Heart left ventricle (tissue), 16 donors: ENCODE measurements at regions not wholly inside any gene's neighbourhood (a gene's known extent, or its start where the extent isn't known, plus 50 kb on each side); places are given as distances from the start of the nearest gene placed in this dataset.

Source experiments
- ATAC-seq, 4 donors: fragments of 200-7000 bp; cut with Tn5 transposase; one replicate each; pipeline ENCODE4 v1.9.1; 2020 to 2022; ENCODE audit warnings: moderate library complexity in 4 of 4, mild to moderate bottlenecking in 3 of 4, moderate number of reproducible peaks in 1 of 4
- DNase-seq, 5 donors: peaks; one replicate each; pipeline ENCODE4 v3.0.0-alpha.2; 2020
- H3K27ac ChIP-seq, 12 donors: fragments of 200-600 bp; sonication (generic) in 4 of 12; one replicate each; pipeline versions ENCODE4 v1.5.0 to v1.8.0; 2016 to 2022; ENCODE audit warnings: mild to moderate bottlenecking in 2 of 12
- H3K27me3 ChIP-seq, 9 donors: fragments of 200-600 bp; sonication (generic) in 2 of 9; one replicate each; pipeline versions ENCODE4 v1.5.1 to v1.8.0; 2016 to 2022; ENCODE audit warnings: mild to moderate bottlenecking in 3 of 9
- H3K36me3 ChIP-seq, 9 donors: fragments of 200-600 bp; sonication (generic) in 2 of 9; one replicate each; pipeline versions ENCODE4 v1.5.0 to v1.8.0; 2018 to 2022; ENCODE audit warnings: mild to moderate bottlenecking in 2 of 9
- H3K4me1 ChIP-seq, 12 donors: fragments of 200-600 bp; sonication (generic) in 4 of 12; one replicate each; pipeline versions ENCODE4 v1.5.0 to v1.8.0; 2016 to 2022; ENCODE audit warnings: mild to moderate bottlenecking in 3 of 12
- H3K4me3 ChIP-seq, 12 donors: fragments of 200-600 bp; sonication (generic) in 4 of 12; one replicate each; pipeline versions ENCODE4 v1.5.0 to v1.8.0; 2017 to 2022; ENCODE audit warnings: mild to moderate bottlenecking in 9 of 12, moderate library complexity in 4 of 12
- H3K9me3 ChIP-seq, 12 donors: fragments of 200-600 bp; sonication (generic) in 4 of 12; one replicate each; pipeline versions ENCODE4 v1.5.0 to v1.8.0; 2016 to 2022; ENCODE audit warnings: mild to moderate bottlenecking in 1 of 12
- CTCF ChIP-seq, 12 donors: fragments of 200-600 bp; sonication (generic) in 4 of 12; IDR thresholded peaks; one replicate each; pipeline versions ENCODE4 v1.5.0 to v1.8.0; 2018 to 2022; ENCODE audit warnings: antibody characterized with exemption in 12 of 12, mild to moderate bottlenecking in 5 of 12
- POLR2A ChIP-seq, 2 donors: fragments of 450-650 bp; IDR thresholded peaks; one replicate each; pipeline ENCODE4 v1.6.1; 2017; ENCODE audit warnings: antibody characterized with exemption in 2 of 2, mild to moderate bottlenecking in 2 of 2, moderate library complexity in 2 of 2
- WGBS, 4 donors: extraction: QIAGEN DNeasy Blood & Tissue Kit in 2 of 4; methylation state at CpG; one replicate each; pipeline versions ENCODE4 v1.1.5 to v1.1.7; 2013 to 2018; 5-methylcytosine and 5-hydroxymethylcytosine counted together
- intact Hi-C, 10 donors: fragments of 100-400 bp; cut with DNase I; formaldehyde crosslinking; loops; one replicate each; pipeline versions ENCODE4 v1.11.1 to v1.14.2; 2022
- donor health status: ischemic (EF 13 %, LVEDD 7.1; RV severe dilation, severe dysfunction).
- donor health status: healthy with polysubstance abuse.
- donor health status: DM: no; HTN: yes; CAD: no.
- donor health status: DM: no; HTN: no; CAD: no.
- donor health status: ischemic (EF 25% LVEDD 6.9; RV normal size, moderate dysfunction).
- donor health status: ischemic (EF 25% LVEDD 5.7; RV mildly dilated, moderate dysfunction).
- donor health status: healthy.
- donor health status: DM: yes; HTN: yes; CAD: no.
- donor health status: ischemic (EF 35%, LVEDD 5.7; RV mildly dilated, moderate dysfunction).
- donor health status: nonischemic (EF 11% LVEDD 7.7; RV severe dilation, severe dysfunction).
- donor health status: DM: yes; HTN: yes; CAD: no.
- donor health status: PGD.
- donor health status: ischemic (EF 29% LVEDD 5.4; RV normal size, mild dysfunction).
- donor health status: nonischemic (EF 23%, LVEDD 6.1; RV moderate dilation, normal function).

- H3K27me3 ChIP-seq = no peaks in the 10 kb centered on the region
- DNase-seq = no peak
- H3K4me3 ChIP-seq = no peak overlapping the region
- H3K9me3 ChIP-seq = no peaks in the 10 kb centered on the region
- intact Hi-C loops = no loop called here
- no peaks in the 10 kb centered on the region for H3K36me3 ChIP-seq
- ATAC-seq = no peak
- no peaks in the 10 kb centered on the region for H3K4me1 ChIP-seq
- H3K27ac ChIP-seq = no peak overlapping the region
- TF ChIP-seq CTCF (IDR thresholded peaks at IDR 0.05) (peak in 2 of 12 donors; percentile 4 to 30), POLR2A (IDR thresholded peaks at IDR 0.05) (no peak)
These were observed 253.8 kb upstream of the DMD start for GRCh38 chrX:33465137-33465536.

- Histone ChIP-seq H3K27ac (no peak overlapping the region), H3K36me3 (no peaks in the 10 kb centered on the region), H3K4me1 (no peaks in the 10 kb centered on the region), H3K9me3 (no peaks in the 10 kb centered on the region), H3K4me3 (no peak overlapping the region), H3K27me3 (no peaks in the 10 kb centered on the region)
- 50 to 100% (median 79%) methylated on average over 1 to 2 of the region's 2 CpGs for WGBS, 4 donors
- no peak for ATAC-seq
- intact Hi-C loops = no loop called here
- TF ChIP-seq POLR2A (IDR thresholded peaks at IDR 0.05) = no peak
- TF ChIP-seq CTCF (IDR thresholded peaks at IDR 0.05) = no peak
- no peak for DNase-seq
These were observed 245.8 kb upstream of the DMD start for GRCh38 chrX:33457102-33457501.

GRCh38 chrX:33447285-33447684, 235.9 kb upstream of the DMD start:
- Histone ChIP-seq H3K27me3 (no peaks in the 10 kb centered on the region), H3K4me3 (no peak overlapping the region), H3K36me3 (no peaks in the 10 kb centered on the region), H3K4me1 (no peaks in the 10 kb centered on the region), H3K9me3 (no peaks in the 10 kb centered on the region), H3K27ac (no peak overlapping the region)
- intact Hi-C loops = no loop called here
- DNase-seq (no peak), ATAC-seq (no peak)
- TF ChIP-seq CTCF (IDR thresholded peaks at IDR 0.05) (no peak), POLR2A (IDR thresholded peaks at IDR 0.05) (no peak)
- WGBS, 4 donors = 55 to 71% (median 67%) methylated on average over 3 of the region's 3 CpGs

GRCh38 chrX:33434256-33435092, 223.1 kb upstream of the DMD start:
- intact Hi-C loops = loop anchor here in 8 of 10 donors (2.0 to 10.0 kb wide), 3 partner anchors 860 to 870 kb away; no protein-coding TSS in a partner anchor
- 24 to 32% (median 27%) methylated on average over 11 of the region's 11 CpGs for WGBS, 4 donors
- Histone ChIP-seq H3K4me1 (no peaks in the 10 kb centered on the region), H3K27ac (no peak overlapping the region), H3K4me3 (peak overlapping the region in 2 of 12 donors; percentile 21 to 38), H3K27me3 (no peaks in the 10 kb centered on the region), H3K36me3 (no peaks in the 10 kb centered on the region), H3K9me3 (no peaks in the 10 kb centered on the region)
- TF ChIP-seq POLR2A (IDR thresholded peaks at IDR 0.05) (no peak), CTCF (IDR thresholded peaks at IDR 0.05) (peak; percentile 52 to 91 (median 68))
- DNase-seq (peak in 3 of 5 donors; percentile 13 to 30 (median 20)), ATAC-seq (peak in 2 of 4 donors; percentile 56 to 57)
